Fibroblast of pulmonary artery (primary cell): ENCODE measurements at regions not wholly inside any gene's neighbourhood (a gene's known extent, or its start where the extent isn't known, plus 50 kb on each side); places are given as distances from the start of the nearest gene placed in this dataset.

ENCODE experiments used
- DNase-seq: peaks from one replicate; pipeline ENCODE4 v3.0.0-alpha.2; 2010; ENCODE audit warnings: low read depth
- H3K4me3 ChIP-seq: replicated peaks from 2 replicates; pipeline ENCODE4 v1.5.1; 2011; ENCODE audit warnings: low read depth, mild to moderate bottlenecking, control low read depth, low read length, moderate library complexity
- CTCF ChIP-seq: IDR thresholded peaks from 2 replicates; pipeline ENCODE4 v1.5.1; 2011; ENCODE audit warnings: mild to moderate bottlenecking, control low read depth, low read length, inconsistent platforms; ENCODE audit errors: missing control alignments

- no peak for DNase-seq
- TF ChIP-seq CTCF, result no peak
- no peak overlapping the region for H3K4me3 ChIP-seq
Measured at GRCh38 chr18:29594493-29594892, 1417.6 kb upstream of the CDH2 start.

- no peak for DNase-seq
- no peak overlapping the region for H3K4me3 ChIP-seq
- TF ChIP-seq CTCF, result no peak
Measured at GRCh38 chr18:29588446-29589100, 1411.6 kb upstream of the CDH2 start.

- no peak for DNase-seq
- no peak for TF ChIP-seq CTCF
- H3K4me3 ChIP-seq, result no peak overlapping the region
Measured at GRCh38 chr18:29586210-29586609, 1409.3 kb upstream of the CDH2 start.

- no peak for DNase-seq
- TF ChIP-seq CTCF, result no peak
- H3K4me3 ChIP-seq, result no peak overlapping the region
Measured at GRCh38 chr18:29560270-29560669, 1383.3 kb upstream of the CDH2 start.

- TF ChIP-seq CTCF, result no peak
Measured at GRCh38 chr18:29556070-29556469, 1379.1 kb upstream of the CDH2 start.

GRCh38 chr18:29549759-29550158 is 1372.8 kb upstream of the CDH2 start:
- no peak for DNase-seq
- no peak for TF ChIP-seq CTCF
- no peak overlapping the region for H3K4me3 ChIP-seq

More at GRCh38 chr18:29556070-29556469, 1379.1 kb upstream of the CDH2 start:
- DNase-seq, result no peak
- no peak overlapping the region for H3K4me3 ChIP-seq

GRCh38 chr18:29547626-29548025 is 1370.7 kb upstream of the CDH2 start:
- H3K4me3 ChIP-seq, result no peak overlapping the region
- TF ChIP-seq CTCF, result no peak
- DNase-seq, result no peak
